AG20443 (cell line): ENCODE measurements at regions not wholly inside any gene's neighbourhood (a gene's known extent, or its start where the extent isn't known, plus 50 kb on each side); places are given as distances from the start of the nearest gene placed in this dataset.
"Not testable (repeated sequence)": the region's sequence is repeated elsewhere in the genome, so short reads cannot be mapped to it uniquely, and the experiment has no call there.

Experiments
- DNase-seq: peaks from one replicate; pipeline ENCODE4 v3.0.0; 2012; ENCODE audit warnings: low spot score, mixed read lengths

GRCh38 chr10:6877722-6878392, 297.8 kb upstream of the PRKCQ start:
- DNase-seq: peak; percentile 19

GRCh38 chr10:6877336-6877721, 297.3 kb upstream of the PRKCQ start:
- DNase-seq: no peak

DNA sequence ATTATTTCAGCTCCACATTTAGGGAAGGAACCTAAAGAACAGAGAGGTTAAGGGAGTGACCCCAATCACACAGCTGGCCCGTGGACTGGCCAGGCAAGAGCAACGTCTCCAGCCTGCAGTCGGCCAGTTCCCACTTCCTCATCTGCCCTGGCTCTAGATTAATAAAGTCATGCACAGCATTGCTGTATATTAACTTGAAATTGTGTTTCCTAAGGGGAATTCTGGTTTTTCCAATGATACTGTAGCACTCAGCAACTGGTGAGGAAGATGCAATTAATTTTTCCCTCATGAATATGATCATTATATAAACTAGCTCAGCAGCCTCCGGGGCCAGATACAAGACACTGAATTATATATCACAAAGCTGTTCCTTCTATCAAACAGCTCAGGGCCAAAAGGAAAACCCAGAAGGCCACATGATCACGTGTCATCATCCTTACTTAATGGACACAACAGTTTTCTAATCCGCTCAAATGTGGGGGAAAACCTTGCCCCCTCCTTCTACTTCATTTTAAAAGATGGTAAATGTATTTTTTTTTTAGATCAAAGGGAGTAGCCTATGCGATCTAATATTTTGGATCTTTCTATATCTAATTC, 295.3 kb upstream of the PRKCQ start:
- no peak for DNase-seq

DNA sequence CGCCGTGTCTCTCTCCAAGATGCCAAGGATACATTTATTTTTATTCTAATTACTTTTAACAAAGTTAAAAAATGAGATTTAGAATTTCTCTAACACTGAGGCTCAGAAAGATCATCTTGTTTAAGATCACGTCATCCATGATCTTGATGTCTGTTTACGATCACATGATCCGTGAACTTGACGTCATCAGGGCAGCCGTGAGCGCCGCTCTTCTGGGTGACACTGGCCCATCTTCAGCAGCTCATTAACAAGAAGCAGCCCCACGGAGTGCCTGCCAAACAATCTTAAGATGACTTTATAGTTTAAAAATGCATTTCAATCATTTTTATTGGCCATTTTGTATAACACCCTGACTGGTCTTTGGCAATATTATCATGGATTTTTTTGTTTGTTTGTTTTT, 291.1 kb upstream of the PRKCQ start:
- peak; percentile 40 for DNase-seq

DNA sequence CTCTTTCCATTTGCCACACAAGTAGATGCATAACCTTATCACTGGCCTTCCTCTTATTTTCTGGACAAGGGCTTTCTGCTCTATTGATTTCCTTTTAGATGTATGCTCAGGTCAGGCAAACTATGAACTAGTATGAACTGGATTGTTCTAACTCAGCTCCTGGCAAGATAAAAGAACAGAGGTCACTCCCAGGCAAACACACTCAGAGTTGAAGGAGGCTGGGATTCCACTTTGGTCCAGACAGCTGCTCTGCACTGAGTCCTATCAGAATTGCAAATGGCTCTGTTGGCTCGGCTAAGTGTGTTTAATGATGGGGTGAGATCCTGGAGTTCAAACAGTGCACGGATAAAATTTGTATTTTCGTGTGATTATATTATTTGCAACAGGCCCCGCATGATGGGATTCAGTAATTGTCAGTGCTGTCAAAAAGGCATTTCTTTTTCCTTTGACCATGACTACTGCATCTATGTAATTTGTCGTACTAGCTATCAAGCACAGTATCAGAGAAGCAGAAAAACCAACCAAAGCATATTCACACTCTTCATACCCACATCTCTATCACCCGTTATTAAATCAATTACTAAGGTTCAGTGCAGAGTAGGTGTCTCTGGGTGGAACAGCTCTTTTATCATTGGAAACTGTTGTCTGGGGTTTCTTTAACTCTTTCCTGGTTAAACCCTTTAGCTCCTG, 288.1 kb upstream of the PRKCQ start:
- DNase-seq: no peak

DNA sequence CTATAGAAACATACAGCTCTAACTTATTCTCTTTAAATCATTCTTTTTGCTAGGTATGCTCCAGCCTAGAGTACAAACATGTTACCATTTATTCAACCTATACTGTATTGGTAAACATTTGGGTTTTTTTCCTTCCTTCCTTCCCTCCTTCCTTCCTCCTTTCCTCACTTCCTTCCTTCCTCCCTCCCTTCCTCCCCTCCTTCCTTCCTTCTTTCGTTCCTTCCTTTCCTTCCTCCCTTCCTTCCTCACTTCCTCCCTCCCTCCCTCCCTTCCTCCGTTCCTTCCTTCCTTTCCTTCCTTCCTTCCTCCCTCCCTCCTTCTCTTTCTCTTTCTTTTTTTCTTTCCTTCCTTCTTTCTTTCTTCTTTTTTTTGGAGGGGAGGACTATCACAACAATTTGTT, 286.7 kb upstream of the PRKCQ start:
- DNase-seq: no peak

DNA sequence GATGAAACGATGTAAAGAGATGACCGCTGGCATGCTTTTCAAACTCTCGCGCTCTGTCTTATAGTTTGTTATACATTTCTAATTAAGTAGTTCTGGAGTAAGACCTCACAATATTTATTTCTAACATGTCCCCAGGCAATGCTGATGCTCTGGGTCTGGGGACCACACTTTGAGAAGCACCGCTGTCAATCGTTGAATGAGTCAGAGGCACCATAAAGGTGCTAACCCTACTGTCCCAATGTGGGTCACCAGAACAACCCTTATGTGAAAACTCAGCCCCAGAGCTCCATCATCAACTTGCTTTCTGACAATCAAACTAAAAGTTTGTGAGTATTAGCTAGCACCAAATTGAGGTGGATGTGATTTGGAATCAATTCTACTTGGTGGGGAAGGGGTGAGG, 284.1 kb upstream of the PRKCQ start:
- DNase-seq: no peak

DNA sequence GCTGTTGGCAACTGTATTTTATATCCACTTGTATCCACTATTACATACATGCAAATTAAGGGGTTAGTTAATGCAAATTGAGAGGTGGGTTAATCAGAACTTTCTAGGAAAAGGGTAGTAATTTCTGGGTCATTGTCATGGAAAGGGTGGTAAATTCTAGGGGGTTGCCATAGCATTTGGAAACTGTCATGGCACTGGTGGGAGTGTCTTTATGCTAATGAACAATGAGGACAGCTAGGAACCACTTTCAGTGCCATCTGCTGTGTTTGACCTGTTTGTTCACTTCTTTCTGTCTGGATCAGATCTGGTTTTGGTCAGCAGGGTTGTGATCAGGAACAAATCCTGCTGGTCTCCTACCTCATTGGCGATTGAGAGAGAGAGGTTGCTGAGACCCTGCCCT, 283.3 kb upstream of the PRKCQ start:
- DNase-seq: no peak

- no peak for DNase-seq
Measured at GRCh38 chr10:6850452-6850851, 270.4 kb upstream of the PRKCQ start.

GRCh38 chr10:6847561-6847960, 267.5 kb upstream of the PRKCQ start:
- DNase-seq: no peak

GRCh38 chr10:6843894-6844650, 264.0 kb upstream of the PRKCQ start:
- no peak for DNase-seq

- DNase-seq: no peak
Measured at GRCh38 chr10:6843481-6843881, 263.4 kb upstream of the PRKCQ start.

GRCh38 chr10:6842722-6843121, 262.6 kb upstream of the PRKCQ start:
- no peak for DNase-seq

DNA sequence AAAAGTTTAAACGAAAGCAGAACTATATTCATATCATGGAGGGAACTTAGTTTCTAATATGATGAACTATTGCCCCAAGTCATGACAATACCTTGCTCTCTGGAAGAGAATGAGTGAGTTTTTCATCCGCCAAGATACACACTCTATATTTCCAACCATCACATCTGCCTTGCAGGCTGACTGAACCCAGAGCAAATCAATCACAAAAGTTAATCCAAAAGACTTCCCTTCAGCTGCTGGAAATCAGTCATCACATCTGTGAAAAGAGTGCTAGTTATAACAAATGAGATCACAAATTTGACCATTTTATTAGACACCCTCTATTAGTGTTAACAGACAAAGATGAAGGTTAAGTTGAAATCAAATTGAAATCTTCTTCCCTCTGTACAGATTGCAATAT, 261.7 kb upstream of the PRKCQ start:
- no peak for DNase-seq

GRCh38 chr10:6840766-6841165, 260.7 kb upstream of the PRKCQ start:
- DNase-seq: peak; percentile 57

- peak; percentile 50 for DNase-seq
Measured at GRCh38 chr10:6840201-6840691, 260.2 kb upstream of the PRKCQ start.

GRCh38 chr10:6838118-6838517, 258.0 kb upstream of the PRKCQ start:
- no peak for DNase-seq

DNA sequence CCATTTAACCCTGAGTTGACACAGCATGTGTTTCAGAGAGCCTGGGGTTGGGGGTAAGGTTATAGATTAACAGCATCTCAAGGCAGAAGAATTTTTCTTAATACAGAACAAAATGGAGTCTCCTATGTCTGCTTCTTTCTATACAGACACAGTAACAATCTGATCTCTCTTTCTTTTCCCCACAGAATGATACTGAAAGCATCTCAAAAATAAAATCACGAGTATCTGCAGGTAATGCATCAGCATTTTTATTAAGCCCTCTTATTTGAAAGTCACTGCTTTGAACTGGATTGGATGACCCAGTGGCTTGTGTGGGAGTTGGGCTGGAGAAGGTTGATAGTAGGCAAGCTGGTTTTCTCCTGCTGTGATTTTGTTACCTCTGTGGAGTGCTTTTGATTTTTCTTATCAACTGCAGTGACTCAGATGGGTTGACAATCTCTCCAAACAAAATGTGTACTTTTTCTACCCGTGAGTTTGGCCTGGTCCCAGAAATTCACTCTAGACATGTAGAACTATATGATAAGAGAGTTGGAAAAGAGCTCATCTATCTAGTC, 253.5 kb upstream of the PRKCQ start:
- no peak for DNase-seq

- not testable (repeated sequence) for DNase-seq
Measured at GRCh38 chr10:6830981-6831380, 250.9 kb upstream of the PRKCQ start.

DNA sequence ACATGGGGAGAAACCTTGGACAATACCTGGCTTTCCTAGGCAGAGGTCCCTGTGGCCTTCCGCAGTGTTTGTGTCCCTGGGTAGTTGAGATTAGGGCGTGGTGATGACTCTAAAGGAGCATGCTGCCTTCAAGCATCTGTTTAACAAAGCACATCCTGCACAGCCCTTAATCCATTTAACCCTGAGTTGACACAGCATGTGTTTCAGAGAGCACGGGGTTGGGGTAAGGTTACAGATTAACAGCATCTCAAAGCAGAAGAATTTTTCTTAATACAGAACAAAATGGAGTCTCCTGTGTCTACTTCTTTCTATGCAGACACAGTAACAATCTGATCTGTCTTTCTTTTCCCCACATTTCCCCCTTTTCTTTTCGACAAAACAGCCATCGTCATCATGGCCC, 244.7 kb upstream of the PRKCQ start:
- DNase-seq: not testable (repeated sequence)

- DNase-seq: no peak
Measured at GRCh38 chr10:6823770-6824169, 243.7 kb upstream of the PRKCQ start.

- no peak for DNase-seq
Measured at GRCh38 chr10:6819301-6819700, 239.2 kb upstream of the PRKCQ start.
